ENCODE measurements at regions not wholly inside any gene's neighbourhood (a gene's known extent, or its start where the extent isn't known, plus 50 kb on each side); places are given as distances from the start of the nearest gene placed in this dataset.

GRCh38 chr13:73729046-73729445 lies 405.2 kb downstream of the KLF12 start:
- DNase-seq (ENCODE audit: extremely low read depth, low read depth, low spot score), result no peak

- no peak for DNase-seq (ENCODE audit: extremely low read depth, low read depth, low spot score)
Observed at GRCh38 chr13:73722120-73722519, 412.1 kb downstream of the KLF12 start.

- DNase-seq (ENCODE audit: extremely low read depth, low read depth, low spot score), result no peak
Observed at GRCh38 chr13:73721571-73721970, 412.6 kb downstream of the KLF12 start.

- no peak for DNase-seq (ENCODE audit: extremely low read depth, low read depth, low spot score)
Observed at GRCh38 chr13:73720216-73720840, 413.9 kb downstream of the KLF12 start.

DNA sequence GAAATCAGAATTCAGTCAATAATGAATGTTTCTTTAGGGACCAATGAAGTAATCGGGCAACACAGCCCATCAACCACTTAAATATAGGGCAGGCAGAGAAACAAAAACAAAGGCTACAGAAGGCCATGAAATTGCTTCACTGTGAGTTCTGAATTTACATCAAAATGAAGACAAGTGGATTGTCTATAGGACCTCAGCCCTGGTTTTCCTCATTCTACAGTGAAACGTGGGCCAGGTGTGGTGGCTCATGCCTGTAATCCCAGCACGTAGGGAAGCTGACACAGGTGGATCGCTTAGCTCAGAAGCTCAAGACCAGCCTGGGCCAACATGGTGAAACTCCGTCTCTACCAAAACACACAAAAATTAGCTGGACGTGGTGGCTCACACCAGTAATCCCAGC lies 416.0 kb downstream of the KLF12 start:
- no peak for DNase-seq (ENCODE audit: extremely low read depth, low read depth, low spot score)

DNA sequence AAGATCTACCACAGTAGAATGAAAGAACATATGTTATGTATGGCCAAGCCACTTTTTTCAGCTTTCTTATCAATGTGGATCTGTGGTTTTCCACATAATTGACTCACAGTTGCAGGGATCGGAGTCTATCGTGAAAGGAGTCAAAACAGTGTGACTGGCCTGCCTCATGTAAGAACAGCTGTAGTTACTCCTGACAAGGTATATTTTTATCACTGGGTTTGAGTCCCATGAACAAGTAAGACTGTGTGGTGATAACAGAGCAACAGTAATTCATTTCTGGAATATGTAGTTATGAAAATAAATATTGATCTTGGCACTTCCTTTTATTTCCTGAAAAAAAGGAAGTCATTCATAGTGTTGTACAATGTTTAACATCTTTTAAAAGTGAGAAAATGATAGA lies 416.6 kb downstream of the KLF12 start:
- DNase-seq (ENCODE audit: extremely low read depth, low read depth, low spot score), result peak; percentile 16

DNA sequence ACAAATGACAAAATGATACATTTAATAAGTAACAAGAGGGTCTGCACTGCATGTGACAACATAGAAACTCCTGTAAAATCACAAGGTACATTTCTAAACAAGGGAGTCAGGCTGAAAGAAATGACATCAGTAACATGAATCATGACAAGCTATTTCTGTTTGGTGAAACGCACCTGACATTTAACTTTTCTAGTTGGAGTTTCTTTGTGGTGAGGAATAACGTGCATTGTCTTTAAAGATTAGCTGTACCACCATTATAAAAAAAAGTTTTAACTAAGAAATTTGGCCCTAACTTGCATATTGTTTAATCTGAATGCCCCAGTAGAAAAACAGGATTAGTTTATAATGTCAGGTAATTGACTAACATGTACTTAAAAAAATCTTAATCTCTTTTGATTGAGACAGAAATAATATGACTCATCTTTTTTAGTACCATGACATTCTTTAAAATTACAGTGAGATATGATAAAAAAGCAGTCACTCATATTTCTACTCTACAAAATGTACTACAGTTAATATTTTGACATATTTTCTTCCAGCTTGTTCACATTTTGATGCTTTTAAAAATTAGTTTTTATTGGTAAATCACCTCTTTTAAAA lies 418.2 kb downstream of the KLF12 start:
- DNase-seq (ENCODE audit: extremely low read depth, low read depth, low spot score), result no peak

- no peak for DNase-seq (ENCODE audit: extremely low read depth, low read depth, low spot score)
Observed at GRCh38 chr13:73715114-73715910, 418.9 kb downstream of the KLF12 start.

- no peak for DNase-seq (ENCODE audit: extremely low read depth, low read depth, low spot score)
Observed at GRCh38 chr13:73714522-73714921, 419.7 kb downstream of the KLF12 start.

- peak; percentile 36 for DNase-seq (ENCODE audit: extremely low read depth, low read depth, low spot score)
Observed at GRCh38 chr13:73708393-73708985, 425.7 kb downstream of the KLF12 start.

DNA sequence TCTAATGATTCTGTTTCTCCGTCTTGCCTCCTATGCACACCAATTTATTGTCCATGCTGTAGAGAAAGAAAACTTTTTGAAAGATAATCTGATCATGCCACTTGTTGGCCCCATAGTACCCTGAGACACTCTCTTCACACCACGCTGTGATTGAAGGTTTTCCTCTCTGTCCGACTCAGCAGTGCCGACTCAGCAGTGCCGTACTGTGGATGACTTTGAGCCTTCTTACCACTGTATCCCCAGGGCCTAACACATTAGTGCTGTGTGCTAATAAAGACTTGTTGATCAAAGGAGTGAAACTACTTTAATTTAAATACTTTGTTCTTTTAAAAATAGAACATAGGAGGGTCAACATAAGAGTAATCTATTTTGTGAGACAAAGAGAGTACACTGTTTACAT lies 429.6 kb downstream of the KLF12 start:
- no peak for DNase-seq (ENCODE audit: extremely low read depth, low read depth, low spot score)

DNA sequence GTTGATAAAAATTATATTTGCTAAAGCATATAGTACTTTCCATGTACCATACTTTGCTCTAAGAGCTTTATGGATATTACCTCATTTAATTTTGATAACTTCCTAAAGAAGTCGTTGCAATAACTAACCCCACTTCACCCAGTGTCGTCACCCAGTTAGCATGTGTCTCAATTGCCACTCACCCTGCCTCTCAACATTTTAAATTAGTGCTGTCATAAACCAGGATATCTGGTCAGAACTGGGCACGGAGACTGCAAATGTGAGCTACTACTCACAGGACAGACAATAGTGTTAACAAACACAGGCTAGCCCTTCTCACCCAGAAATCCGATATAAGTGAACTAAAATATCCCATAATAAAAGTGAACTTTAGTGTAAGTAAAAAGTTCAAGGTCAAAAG lies 430.6 kb downstream of the KLF12 start:
- no peak for DNase-seq (ENCODE audit: extremely low read depth, low read depth, low spot score)

- DNase-seq (ENCODE audit: extremely low read depth, low read depth, low spot score), result no peak
Observed at GRCh38 chr13:73702419-73703071, 431.7 kb downstream of the KLF12 start.

- no peak for DNase-seq (ENCODE audit: extremely low read depth, low read depth, low spot score)
Observed at GRCh38 chr13:73701160-73701559, 433.0 kb downstream of the KLF12 start.

DNA sequence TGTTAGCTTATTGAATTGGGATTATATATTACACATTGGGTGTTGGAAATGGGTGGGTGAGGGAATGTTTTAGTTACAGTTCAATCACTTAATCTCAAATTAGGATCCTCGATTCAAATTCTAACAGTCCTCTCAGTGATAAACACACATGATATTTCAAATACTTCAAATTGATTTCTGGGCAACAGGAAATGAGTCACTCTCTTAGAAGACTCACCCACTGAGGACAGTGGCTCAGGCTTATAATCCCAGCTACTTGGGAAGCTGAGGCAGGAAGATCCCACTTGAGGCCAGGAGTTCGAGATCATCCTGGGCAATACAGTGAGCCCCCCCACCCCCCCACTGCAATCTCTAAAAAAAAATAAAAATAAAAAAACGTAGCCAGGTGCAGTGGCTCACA lies 435.3 kb downstream of the KLF12 start:
- DNase-seq (ENCODE audit: extremely low read depth, low read depth, low spot score), result no peak

DNA sequence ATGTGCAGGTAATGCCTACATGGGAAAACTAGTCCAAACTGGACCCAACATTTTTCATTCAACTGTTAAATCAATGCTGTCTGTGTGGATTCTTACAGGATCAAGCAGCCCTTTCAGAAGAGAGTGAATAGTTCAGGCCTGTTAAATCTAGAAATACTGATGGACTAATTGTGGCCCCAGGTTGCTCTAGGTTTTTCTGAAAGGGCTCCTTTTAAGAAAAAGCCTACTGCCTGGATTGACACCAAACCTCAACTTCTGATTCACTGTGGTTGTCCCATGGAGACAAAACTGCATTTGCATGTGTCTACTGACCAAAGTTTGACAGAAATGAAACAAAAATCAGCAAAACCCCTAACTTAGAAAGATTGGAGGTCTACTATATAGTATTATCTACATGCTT lies 437.0 kb downstream of the KLF12 start:
- no peak for DNase-seq (ENCODE audit: extremely low read depth, low read depth, low spot score)

DNA sequence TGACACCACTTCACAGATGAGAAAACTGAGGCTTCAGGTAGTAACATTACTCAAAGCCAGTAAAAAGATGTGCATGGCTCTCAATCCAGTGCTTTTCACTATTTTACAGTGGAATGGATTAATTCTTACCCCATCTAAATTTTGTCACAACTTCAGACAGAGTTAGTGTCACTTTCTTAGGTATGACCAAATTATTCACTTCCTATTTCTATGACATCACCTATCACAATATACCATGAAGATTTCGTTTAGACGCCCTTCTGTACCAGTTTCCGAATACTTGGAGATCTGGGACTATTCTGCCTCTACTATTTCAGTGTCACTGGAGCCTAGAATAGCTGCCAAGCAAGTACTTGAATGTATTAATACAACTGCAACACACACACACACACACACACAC lies 437.5 kb downstream of the KLF12 start:
- no peak for DNase-seq (ENCODE audit: extremely low read depth, low read depth, low spot score)

GRCh38 chr13:73696271-73696670 lies 437.9 kb downstream of the KLF12 start:
- DNase-seq (ENCODE audit: extremely low read depth, low read depth, low spot score), result no peak

DNA sequence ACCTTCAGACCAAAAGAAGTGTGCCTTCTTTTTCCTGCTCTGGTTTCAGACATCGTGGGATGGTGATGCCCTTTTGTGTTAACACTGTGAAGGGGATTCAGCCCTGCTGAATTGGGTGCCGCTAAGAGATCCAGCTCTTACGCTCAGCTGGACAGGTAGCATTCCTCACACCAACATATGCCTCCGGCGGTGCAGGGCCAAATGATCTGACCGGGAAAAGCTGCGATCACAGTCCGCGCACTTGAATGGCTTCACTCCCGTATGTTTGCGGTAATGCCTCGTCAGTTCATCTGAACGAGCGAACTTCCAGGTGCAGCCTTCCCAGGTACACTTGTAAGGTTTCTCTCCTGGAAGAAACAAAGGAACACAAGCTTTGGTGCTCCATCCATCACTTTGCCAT lies 438.9 kb downstream of the KLF12 start:
- DNase-seq (ENCODE audit: extremely low read depth, low read depth, low spot score), result no peak

DNA sequence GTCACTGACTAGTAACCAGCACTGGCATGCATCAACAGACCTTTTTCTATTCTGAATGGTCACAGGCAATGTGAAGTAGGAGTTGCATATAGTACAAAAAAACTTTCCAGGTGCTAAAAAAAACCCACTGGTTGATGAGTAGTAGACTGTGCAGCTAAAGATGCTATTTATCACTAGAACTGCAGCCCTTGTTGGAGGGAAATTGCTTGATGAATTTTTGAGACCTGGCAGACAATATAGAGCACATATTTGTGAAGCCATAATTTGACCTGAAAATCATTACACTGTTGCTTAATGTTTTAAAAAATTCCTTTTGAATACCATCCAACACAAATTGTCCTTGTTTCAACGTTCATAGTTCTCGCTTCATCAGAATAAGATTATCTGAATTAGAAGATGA lies 441.0 kb downstream of the KLF12 start:
- DNase-seq (ENCODE audit: extremely low read depth, low read depth, low spot score), result no peak

DNA sequence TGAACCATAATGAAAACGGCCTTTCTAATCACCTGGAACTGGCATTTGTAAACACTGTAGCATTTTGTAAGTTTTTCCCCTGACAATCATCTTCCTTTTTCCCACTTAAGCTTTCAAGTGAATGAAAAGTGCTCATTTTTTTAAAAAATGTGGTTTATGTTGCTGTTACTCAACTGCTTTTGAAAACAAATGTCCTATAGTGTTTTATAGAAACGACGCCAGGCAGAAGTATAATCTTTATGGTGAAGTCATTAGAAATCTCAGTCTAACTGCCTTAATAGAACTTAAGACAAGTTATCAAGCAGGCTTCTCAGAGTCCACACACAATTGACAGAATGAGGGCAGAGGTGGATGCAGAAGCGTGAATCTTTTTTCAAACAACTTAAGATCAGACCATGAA lies 442.3 kb downstream of the KLF12 start:
- no peak for DNase-seq (ENCODE audit: extremely low read depth, low read depth, low spot score)

Measured in glomerular endothelial cell (primary cell).